ENCODE measurements at regions not wholly inside any gene's neighbourhood (a gene's known extent, or its start where the extent isn't known, plus 50 kb on each side); places are given as distances from the start of the nearest gene placed in this dataset.

DNA sequence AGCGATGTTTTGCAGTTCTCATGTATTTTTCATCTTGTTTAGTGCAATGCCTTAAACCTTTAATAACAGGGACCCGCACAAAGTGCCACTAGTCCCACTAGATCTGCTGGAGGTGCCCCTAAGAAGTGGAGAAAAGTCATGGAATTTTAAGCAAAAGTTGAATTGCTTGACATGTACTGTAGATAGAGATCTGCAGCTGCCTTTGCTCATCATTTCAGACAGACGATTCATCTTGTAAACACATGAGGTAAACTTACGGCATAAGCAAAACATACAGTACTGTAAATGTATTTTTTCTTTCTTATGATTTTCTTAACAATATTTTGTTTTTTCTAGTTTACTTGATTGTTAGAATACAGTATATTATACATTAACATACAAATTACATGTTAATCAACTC, 295.6 kb downstream of the CASP12 start:
- POLR2A ChIA-PET, result no interaction called here
- Mint-ChIP-seq H3K27ac (no peak overlapping the region), H3K36me3 (ENCODE audit: low read depth) (no peaks in the 10 kb centered on the region), H3K9me3 (peaks cover 2% of the 10 kb centered on the region), H3K4me1 (ENCODE audit: low read depth) (no peaks in the 10 kb centered on the region), H3K4me3 (no peak overlapping the region), H3K27me3 (no peaks in the 10 kb centered on the region)
- no peaks in the 10 kb centered on the region for H3K27me3 ChIP-seq (ENCODE audit: control insufficient read depth in 1 of 2, insufficient read depth in 2 of 2, low read length in 2 of 2)
- intact Hi-C loops (cut with DNase I, micrococcal nuclease), result loop anchor here (10.0 kb wide), 2 partner anchors 342 to 918 kb away; no protein-coding TSS in a partner anchor
- TF ChIP-seq, protein P1, sequence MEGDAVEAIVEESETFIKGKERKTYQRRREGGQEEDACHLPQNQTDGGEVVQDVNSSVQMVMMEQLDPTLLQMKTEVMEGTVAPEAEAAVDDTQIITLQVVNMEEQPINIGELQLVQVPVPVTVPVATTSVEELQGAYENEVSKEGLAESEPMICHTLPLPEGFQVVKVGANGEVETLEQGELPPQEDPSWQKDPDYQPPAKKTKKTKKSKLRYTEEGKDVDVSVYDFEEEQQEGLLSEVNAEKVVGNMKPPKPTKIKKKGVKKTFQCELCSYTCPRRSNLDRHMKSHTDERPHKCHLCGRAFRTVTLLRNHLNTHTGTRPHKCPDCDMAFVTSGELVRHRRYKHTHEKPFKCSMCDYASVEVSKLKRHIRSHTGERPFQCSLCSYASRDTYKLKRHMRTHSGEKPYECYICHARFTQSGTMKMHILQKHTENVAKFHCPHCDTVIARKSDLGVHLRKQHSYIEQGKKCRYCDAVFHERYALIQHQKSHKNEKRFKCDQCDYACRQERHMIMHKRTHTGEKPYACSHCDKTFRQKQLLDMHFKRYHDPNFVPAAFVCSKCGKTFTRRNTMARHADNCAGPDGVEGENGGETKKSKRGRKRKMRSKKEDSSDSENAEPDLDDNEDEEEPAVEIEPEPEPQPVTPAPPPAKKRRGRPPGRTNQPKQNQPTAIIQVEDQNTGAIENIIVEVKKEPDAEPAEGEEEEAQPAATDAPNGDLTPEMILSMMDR (IDR thresholded peaks at IDR 0.05), result no peak
- ATAC-seq (ENCODE audit: poor library complexity), result no peak
- no peak for DNase-seq
- no peak overlapping the region for H3K27ac ChIP-seq (ENCODE audit: low read depth in 1 of 2, low read length in 2 of 2)
- H3K4me3 ChIP-seq (ENCODE audit: low read length), result no peak overlapping the region
- H3K4me1 ChIP-seq (ENCODE audit: insufficient read depth, low read length), result no peaks in the 10 kb centered on the region
- CTCF ChIA-PET, result no interaction called here
- H3K9me3 ChIP-seq (ENCODE audit: control insufficient read depth in 1 of 2, insufficient read depth in 1 of 2, low read length in 2 of 2), result no peaks in the 10 kb centered on the region
- H3K36me3 ChIP-seq (ENCODE audit: insufficient read depth, low read length), result no peaks in the 10 kb centered on the region

DNA sequence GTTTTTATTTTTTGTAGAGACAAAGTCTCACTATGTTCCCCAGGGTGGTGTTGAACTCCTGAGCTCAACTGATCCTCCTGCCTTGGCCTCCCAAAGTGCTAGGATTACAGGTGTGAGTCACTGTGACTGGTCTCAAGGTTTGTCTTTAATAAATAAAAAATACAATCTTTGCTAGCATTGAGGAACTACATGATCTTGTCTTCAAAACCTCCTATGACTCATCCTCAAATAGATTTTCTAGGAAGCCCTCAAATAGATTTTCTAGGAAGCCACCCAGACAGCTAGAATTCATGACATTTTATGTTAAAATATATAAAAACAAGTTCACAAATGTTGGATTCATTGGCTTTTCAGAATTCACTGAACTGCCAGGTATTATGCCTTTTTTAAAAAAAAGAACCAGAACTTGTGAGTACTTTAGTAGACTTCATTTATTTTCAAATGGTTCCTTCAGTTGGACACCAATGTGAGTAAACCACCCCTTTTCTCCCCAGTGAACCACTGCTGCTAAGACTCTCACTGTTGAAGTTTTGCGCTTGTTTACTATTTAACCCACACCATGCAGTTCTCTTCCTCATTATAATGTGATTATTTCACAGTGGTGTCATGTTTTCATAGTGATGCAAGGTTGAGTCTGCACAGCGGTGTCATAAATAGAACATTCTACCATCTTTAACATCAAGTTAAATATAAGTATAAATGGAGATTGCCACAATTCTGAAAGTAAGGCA, 303.9 kb downstream of the CASP12 start:
- Histone ChIP-seq H3K4me1 (ENCODE audit: insufficient read depth, low read length) (no peaks in the 10 kb centered on the region), H3K9me3 (ENCODE audit: control insufficient read depth in 1 of 2, insufficient read depth in 1 of 2, low read length in 2 of 2) (no peaks in the 10 kb centered on the region), H3K36me3 (ENCODE audit: insufficient read depth, low read length) (no peaks in the 10 kb centered on the region), H3K27ac (ENCODE audit: low read depth in 1 of 2, low read length in 2 of 2) (no peak overlapping the region), H3K4me3 (ENCODE audit: low read length) (no peak overlapping the region), H3K27me3 (ENCODE audit: control insufficient read depth in 1 of 2, insufficient read depth in 2 of 2, low read length in 2 of 2) (no peaks in the 10 kb centered on the region)
- no peak for ATAC-seq (ENCODE audit: poor library complexity)
- Mint-ChIP-seq H3K36me3 (ENCODE audit: low read depth) (no peaks in the 10 kb centered on the region), H3K4me1 (ENCODE audit: low read depth) (no peaks in the 10 kb centered on the region), H3K4me3 (no peak overlapping the region), H3K9me3 (no peaks in the 10 kb centered on the region), H3K27me3 (no peaks in the 10 kb centered on the region), H3K27ac (no peak overlapping the region)
- TF ChIP-seq, protein P1 (IDR thresholded peaks at IDR 0.05), result no peak
- ChIA-PET POLR2A (no interaction called here), CTCF (no interaction called here)
- DNase-seq, result no peak
- intact Hi-C loops (cut with DNase I, micrococcal nuclease), result no loop called here

DNA sequence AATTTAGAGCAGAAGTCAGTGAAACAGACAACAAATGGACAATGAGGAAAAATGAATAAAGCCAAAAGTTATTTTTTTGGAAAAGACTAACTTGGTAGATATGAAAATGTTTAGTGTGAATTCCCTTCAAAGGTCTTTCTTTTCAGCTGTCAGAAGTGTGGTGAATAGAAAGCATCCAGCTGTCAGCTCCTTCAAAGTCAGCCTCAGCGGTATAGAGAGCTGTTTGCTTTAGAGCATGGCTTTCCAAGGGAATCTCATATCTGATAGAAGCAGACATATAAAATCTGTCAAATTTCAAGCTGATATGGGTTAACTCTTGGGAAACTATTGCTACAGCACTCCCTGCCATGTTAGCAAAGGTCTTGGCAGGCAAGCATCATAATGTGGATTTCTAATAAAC, 309.3 kb downstream of the CASP12 start:
- TF ChIP-seq, protein P1 (IDR thresholded peaks at IDR 0.05), result no peak
- Mint-ChIP-seq H3K27me3 (peaks cover 9% of the 10 kb centered on the region), H3K27ac (no peak overlapping the region), H3K9me3 (no peaks in the 10 kb centered on the region), H3K36me3 (ENCODE audit: low read depth) (no peaks in the 10 kb centered on the region), H3K4me1 (ENCODE audit: low read depth) (no peaks in the 10 kb centered on the region), H3K4me3 (no peak overlapping the region)
- ChIA-PET CTCF (no interaction called here), POLR2A (no interaction called here)
- intact Hi-C loops (cut with DNase I, micrococcal nuclease), result no loop called here
- Histone ChIP-seq H3K27me3 (ENCODE audit: control insufficient read depth in 1 of 2, insufficient read depth in 2 of 2, low read length in 2 of 2) (peaks cover 0 to 3% of the 10 kb centered on the region in 2 experiments), H3K36me3 (ENCODE audit: insufficient read depth, low read length) (no peaks in the 10 kb centered on the region), H3K9me3 (ENCODE audit: control insufficient read depth in 1 of 2, insufficient read depth in 1 of 2, low read length in 2 of 2) (no peaks in the 10 kb centered on the region), H3K4me3 (ENCODE audit: low read length) (no peak overlapping the region), H3K27ac (ENCODE audit: low read depth in 1 of 2, low read length in 2 of 2) (no peak overlapping the region), H3K4me1 (ENCODE audit: insufficient read depth, low read length) (no peaks in the 10 kb centered on the region)
- DNase-seq, result no peak
- no peak for ATAC-seq (ENCODE audit: poor library complexity)

Measured in CD4-positive, alpha-beta T cell (primary cell).